Hindlimb muscle (tissue), 1 donor: ENCODE measurements at regions not wholly inside any gene's neighbourhood (a gene's known extent, or its start where the extent isn't known, plus 50 kb on each side); places are given as distances from the start of the nearest gene placed in this dataset.
A peak's percentile ranks its signal among the peaks of the same experiment; 100 is the strongest.

Experiments
- DNase-seq: peaks from one replicate; pipeline ENCODE4 v3.0.0-alpha.2; 2013

DNA sequence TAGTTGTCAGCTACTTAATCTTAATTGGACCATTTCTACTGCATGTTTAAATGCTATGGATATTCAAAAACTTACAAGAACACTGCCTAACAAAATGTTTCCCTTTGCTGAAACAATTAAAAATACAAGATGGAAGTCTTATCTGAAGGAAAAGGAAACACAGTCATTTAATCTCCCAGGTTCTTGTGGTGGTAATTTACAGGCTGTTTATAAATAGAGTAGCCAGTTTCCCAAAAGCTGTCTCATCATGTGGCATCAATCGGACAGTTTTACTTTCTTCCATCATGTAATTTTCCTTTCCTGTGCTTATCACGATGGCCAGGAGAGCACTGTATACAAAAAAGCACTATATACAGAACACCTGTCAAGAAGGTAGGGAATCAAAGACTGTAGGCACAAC, 368.1 kb downstream of the ZEB2 start:
- DNase-seq: no peak

DNA sequence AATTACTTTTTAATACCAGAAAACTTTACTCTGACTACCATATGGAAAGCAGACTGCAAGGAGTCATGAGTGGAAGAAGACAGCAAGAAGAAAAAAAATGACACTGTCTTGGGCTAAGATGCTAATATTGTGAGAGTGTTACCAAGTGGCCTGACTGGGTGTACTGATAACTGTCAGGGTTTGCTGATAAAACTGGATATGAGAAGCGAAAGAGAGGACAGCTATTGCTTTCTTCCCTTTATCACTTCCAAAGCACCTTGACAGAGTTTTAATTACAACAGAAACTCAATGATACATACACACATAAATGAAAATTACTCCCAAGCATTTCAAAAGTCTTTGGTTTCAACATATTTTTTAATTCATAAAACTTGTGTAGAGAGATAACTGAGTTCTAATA, 368.5 kb downstream of the ZEB2 start:
- no peak for DNase-seq

DNA sequence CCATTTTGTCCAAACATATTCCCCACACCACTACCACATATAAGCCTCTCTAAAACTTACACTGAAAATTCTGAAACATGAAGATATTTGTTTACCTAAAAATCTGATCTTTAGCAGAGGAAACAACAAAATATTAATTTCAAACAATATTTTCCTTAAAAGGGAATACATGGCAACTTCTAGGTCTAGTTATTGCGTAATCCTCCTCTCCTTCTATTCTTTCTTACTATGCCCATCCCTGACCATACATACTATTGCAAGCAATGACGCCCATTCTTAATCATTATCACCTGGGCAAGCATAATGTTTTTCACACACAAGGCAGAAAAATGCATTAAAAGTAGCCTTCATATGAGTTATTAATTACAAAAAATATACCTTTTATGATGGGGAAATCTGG, 372.6 kb downstream of the ZEB2 start:
- no peak for DNase-seq

DNA sequence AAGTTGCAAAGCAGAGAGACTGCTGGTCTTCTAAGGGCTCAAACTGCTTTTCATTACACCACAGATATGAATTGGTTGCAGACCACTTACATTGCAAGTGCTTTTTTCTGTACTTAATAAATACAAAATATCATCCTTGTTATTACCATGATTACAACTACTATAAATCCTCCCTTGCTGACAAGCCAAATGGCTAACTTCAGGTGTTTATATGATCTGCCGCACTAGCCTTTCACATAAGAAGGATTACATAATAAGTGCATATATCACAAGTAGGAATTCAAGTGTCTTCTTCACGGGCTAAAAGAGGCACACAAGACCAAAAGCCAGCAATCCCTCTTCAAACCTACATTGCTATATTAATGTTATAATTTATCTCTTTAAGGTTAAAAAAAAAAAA, 373.0 kb downstream of the ZEB2 start:
- DNase-seq: no peak

DNA sequence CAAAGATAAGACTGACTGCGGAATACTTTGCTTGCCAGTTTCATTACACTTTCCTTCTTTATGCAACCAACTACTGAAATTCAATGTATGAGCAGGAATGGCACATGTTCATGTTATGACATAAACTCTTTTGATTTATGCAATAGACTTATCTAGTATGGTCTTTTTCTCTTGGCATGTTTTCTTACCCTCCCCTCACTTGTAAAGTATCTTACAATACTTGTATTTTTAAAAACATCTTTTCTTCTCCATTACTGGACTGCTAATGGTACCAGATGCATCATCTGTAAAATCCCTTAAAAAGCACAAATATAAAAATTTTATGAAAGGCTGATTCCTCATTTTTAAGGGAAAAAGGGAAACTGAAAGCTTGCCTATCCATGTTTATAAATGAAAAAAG, 373.8 kb downstream of the ZEB2 start:
- DNase-seq: no peak

DNA sequence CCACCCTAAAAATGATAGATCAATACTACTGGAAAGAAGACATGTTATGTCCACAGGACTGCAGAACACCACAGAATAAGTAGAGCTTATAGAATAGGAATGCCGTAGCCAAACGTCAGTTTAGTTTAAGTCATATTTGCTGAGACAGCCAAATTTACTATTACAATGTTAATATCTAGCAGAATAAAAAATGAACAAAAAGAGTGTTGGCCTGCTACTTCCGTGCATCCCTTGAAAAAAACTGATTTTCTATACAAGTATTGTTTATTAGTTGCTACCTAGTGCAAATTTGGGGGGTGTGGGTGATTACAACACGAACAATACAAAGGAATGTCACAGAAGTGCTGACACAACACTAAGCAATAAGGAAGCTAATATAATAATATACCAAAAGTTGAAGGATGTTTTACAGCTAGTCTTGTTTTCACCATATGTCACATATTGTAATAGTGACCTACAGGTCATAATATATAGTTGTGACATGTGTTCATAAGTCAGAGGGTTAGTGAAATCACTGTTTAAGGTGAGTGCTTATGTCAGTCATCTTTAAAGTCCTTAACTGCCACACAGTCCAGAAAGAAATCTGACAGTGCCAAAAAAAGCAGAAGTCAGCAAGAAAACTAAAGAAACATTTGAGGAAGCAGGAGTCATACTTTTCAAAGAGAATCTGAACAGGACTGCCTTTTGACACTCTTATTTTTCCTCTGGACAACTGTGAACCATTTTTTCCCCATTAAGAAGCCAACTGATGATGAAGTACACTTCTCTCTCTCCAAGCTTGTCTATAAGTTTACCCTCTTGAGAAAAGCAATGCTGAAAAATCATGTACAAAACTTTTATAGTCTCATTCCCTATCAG, 376.4 kb downstream of the ZEB2 start:
- DNase-seq: peak; percentile 25

DNA sequence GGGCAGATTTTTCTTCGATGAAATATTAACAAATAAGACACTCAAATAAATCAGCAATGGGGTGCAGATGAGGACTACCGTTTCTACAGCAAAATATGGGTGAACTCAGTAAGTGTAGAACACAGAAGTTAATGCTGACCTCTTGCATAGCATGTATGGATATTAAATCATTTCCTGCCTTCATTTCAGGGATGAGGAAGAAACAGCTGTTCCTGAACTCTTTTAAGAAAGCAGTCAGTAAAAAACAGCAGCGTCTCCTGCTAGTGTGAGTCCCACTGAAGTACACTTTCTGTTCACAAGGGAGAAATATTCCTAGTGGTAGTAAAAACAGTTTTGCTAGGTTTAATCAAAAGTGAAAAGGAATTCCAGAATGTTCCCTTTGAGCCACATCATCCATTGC, 379.0 kb downstream of the ZEB2 start:
- DNase-seq: no peak

DNA sequence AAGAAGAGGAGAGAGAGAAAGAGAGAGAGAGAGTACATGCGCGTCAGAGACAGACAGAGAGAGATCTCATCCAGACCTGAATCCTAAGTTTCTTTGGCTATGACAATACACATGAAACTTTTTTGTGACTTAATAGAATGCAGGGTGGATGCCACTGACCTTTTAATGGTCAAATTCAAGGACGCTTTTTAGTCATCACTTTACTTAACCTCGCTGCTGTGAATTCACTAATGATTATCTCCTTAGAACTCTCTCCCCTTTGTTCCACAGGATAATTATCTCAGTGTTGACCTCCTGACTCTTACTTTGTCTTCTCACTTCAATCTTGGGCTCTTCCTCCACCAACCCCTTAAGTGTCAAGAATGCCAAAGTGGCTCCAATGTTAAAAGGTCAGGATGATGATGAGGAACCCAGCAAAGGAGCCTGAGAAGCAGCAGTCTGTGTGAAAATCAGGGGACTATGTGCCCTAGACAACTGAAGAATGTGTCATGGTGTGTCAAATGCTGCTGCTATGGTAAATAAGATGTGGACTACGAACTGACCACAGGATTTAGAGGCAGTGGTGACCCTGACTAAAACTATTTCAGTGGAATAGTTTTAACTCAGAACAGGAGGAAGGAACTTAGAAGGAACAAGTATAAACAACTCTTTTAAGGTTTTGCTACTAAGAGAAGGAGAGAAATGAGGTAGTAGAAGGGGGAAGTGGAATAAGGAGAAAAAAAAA, 382.1 kb downstream of the ZEB2 start:
- no peak for DNase-seq

DNA sequence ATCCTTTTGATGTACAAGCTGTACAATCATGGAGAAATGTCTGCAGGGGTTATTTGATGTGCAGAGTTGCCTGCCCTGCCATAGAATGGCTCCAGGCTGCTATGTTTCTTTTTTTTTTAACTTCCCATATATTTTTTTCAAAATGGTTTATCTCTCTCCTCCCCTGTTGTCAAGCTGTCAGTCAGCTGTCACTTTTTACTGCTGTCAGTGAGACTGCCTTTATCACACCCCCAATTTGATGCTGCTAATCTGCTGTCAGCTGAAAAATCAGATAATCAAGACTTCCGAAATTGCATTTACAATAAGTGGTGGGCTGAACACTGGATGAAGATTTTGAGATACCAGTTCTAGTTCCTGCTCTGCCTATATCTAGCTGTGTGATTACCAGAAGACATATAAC, 382.6 kb downstream of the ZEB2 start:
- DNase-seq: no peak

DNA sequence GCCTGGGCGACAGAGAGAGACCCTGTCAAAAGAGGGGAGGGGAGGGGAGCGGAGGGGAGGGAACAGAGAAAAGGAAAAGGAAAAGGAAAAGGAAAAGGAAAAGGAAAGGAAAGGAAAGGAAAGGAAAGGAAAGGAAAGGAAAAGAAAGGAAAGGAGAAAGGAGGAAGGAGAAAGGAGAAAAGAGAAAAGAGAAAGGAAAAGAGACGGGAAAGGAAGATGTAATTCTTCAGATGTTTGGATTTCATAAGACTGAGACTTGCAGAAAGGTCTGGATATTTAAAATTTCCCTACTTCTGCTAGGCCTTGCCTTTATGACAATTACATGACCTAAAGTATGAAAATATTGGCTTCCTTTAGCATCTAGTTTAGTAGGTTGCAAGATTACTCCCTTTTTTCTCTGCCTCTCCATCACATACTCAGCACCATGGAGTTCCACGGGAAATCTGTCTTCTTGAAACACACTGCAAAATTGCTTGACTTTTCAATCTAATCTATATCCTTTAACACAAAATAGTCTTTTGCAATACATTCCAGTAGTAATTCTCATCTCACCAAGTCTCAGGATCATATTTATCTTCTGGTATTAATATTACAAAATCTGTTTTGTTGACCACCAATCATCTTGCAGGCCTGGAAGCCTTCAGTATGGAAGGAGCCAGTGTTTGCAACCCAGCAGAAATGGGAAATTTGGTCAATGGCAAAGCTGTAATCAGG, 383.5 kb downstream of the ZEB2 start:
- DNase-seq: no peak

DNA sequence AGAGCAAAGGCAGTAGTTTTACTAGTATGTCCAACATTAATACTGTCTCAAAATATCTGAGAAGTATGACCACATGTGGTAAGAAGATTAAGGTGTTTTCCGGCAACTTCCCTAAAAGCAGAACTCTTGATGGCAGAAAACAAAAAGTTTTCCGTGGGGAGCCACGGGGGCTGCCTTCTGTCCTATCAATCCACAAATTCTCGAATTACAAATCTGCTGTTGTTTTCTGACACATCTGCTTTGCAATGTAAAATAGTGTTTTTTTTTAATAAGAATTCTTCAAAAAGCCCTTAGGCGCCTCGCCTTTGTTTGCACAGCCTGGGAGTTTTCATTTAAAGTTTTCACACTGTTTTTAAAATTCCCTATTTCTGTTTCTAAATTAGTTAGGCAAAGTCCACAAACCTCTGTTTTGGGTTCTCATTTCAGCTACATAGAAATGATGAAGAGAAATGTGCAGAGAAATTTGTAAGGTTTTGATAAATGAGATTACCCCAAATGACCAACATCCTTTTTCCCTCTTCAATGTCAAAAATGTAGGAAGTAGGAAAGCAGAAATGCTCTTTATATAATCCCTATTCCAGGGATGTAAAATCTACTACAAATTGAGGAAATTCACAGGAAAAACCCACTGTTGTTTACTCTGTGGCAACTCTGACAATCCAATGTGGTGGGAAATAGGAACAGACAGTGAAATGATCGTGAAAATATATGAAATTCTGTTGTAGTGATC, 385.8 kb downstream of the ZEB2 start:
- no peak for DNase-seq

DNA sequence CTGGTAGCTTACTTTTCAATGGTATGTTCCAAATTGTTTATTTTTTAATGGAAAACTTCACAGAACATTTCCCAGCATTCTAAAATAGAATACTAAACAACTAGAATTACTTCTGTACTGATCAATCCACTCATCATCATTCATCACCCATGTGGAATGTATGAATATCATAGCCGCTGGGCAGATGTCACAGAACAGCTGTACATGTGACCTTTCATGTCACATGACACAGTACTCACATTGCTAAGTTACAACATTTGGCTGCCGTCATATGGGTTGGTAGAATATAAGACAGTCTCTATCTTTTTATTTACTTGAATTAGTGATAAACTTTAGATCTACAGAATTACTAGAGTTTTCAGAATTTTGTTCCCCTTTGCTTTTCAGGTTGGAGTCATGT, 387.6 kb downstream of the ZEB2 start:
- DNase-seq: no peak

DNA sequence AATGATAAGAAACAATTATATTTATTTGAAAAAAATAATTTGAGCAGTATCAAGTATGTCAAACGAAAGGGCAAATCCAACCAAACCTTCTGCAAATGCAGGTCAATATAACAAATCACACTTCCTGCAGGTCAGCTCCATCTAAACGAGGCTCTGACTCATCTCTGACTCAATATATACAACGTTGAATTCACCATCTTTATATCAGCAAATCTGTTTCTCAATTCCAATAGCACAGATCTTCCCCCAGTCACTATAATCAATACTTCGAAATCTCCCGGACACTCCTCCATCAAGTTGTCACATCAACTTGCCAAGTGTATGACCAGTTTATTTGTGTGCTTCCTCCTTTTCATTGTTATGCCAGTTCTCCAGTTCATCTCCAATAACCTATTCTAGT, 388.9 kb downstream of the ZEB2 start:
- no peak for DNase-seq

DNA sequence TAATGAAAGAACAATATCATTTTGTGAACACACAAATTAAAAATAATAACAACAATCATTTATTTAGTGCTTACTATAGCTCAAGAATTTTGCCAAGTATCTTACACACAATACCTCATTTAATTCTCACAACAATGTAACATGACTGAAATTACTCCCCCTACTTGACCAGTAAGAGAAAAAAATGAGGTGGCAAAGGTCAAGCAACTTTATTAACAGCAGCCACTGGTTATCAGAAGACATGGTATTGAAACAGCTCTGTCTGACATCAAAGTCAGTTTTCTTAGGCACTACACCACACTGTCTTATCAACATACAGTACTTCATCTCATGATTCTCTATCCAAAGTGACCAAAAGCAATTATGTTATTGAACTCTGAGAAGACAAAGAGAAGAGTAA, 389.4 kb downstream of the ZEB2 start:
- DNase-seq: no peak

DNA sequence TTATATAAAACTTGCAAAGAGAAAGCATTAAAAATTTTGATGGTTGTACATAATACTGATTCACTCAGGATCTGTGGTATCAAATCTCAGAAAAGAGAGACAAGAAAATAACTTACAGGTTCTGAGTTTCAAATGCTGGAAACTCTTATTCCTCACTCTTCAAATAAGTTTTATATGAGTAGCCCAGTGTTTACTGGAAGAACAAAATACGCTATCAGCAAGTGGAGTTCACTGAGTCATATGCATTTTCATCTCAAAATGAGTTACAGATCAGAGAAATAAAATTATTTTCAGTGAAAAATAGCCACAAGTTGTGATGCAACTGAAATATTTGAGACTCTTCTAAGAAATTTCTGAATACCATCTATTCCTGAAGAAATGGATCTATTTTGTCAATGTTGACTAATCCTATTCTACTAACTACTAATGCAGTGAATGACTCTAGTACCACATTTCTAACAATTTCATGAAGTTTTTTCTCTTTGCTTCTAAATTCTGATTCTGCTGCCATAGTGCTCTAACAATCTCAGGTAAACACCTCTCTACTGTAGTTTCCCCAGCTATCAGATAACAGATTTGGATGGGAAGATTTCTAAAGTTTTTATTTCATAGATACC, 391.7 kb downstream of the ZEB2 start:
- no peak for DNase-seq

DNA sequence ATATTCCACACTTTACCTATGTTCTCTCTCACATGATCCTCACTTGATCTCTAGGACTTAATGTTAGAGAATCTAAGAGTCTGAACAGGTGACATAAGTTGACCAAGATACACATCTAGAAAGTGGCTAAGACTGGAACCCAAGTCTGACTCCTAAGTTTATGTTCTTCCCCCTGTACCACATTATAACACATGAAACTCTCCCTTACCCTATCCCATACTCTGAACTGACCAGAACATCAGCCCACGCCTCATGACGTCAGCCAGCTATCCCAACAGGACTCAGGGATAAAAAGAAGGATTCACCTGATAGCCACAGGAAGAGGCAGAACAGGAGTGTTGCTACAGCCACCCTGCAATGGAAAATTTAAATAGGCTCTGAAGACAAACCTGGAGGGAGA, 392.2 kb downstream of the ZEB2 start:
- DNase-seq: no peak

DNA sequence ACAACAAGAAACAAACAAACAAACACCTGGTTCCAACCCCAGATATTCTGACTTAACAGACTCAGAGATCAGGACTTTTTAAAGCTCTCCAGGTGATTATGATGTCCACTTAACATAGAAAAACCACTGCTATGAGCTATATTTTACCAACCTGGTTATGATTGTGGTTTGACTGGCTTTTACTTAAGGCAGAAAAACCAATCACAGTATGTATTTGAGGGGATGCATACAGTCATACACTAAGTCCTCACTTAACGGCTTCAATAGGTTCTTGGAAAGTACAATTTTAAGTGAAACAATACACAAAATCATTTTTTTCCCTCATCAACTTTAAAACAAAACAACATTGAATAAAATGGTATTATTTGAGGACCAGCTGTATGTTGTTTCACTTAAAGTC, 393.6 kb downstream of the ZEB2 start:
- no peak for DNase-seq

DNA sequence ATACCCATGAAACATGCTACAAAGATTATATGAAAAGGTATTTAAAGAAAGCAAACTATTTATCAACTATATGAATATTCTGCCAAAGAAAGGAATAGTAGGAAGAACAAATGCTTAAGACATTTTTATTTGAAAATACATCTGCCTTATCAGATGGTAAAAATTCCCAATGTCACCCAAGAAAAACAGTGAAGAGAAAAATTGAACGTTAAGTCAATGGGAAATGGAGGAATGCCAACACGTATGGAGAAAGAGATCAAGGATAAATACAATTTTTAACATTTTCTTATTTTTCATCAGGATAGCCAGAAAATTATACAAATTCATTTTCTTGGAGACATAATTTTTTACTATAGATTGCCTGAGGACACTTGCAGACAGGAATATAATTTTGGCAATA, 394.2 kb downstream of the ZEB2 start:
- no peak for DNase-seq

DNA sequence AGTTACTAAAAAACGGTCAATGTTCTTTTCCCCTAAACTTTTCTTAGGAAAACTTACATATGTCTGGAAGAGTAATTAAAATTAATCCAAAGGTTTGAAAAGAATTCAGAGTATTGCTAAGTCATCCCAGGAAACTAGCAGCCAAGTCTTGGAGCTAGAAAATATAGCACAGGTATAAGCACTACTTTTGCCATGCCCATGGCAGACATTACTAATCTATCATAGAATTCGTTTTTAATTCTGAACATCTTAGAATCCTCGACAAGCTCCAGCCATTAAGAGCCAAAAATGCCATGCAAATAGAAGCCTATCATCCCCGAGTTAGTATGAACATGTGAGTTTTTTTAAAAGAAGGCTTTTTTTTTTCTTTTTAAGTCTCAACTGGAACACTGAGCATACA, 395.0 kb downstream of the ZEB2 start:
- no peak for DNase-seq

DNA sequence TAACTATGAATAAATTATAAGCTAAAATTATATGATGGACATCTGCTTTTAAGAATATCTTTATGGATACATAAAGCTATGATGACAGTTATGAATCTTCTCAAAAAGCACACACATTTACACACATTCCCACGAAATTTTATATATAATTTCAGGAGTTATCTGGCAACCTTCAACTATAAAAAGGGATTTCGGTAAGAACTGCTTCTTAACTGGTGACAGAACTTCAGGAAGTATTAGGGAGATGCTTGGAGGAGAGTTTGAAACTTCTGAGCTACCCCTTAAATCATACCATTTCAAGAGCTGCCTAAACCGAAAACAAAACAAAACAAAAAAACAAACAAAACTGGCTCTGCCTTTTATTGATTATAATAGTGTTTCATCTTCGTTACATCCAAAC, 399.4 kb downstream of the ZEB2 start:
- no peak for DNase-seq

DNA sequence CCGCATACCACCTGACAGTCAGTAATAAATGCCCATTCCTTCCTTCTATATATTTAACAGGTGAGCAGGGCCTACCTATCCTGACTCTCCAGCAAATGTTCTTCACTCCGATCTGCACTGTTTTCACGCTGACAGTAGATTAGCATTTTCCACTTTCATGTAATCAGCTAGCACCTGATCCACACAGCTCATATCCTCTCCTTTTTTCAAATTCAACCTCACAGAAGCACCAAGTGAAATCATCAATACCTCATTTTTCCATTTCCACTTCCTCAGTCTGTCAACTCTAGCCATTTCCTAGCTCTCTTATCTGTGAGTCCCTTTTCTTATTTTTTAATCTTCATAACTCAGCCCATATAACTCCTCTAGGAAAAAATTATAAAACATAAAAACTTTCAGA, 402.8 kb downstream of the ZEB2 start:
- no peak for DNase-seq

DNA sequence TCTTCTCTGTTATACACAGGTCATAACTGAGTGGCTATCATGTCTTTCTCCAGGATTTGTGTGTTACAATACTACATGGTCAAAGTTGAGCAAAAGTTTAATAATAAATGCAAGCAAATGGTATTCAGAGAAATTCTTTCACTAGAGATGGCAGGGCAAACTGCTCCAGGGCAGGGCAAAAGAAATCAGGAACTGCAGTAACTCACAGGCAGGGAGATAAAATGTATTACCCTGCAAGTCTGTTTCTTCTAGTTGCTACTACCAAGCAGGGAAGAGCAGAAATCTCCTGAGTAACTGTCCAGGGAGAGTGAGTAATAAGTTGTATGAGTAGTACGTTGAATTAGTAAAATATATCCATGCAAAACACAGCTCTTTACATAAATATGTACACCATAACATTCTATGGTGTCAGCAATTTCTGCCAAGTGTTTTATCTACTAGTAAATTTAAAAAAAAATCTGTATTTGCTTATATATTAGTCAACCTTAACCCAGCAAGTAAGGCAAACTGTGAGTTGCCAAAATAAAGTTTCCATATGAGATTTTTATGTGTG, 404.1 kb downstream of the ZEB2 start:
- DNase-seq: no peak
